ENCODE measurements at regions not wholly inside any gene's neighbourhood (a gene's known extent, or its start where the extent isn't known, plus 50 kb on each side); places are given as distances from the start of the nearest gene placed in this dataset.

GRCh38 chr12:89918172-89918846, 209.7 kb upstream of the ATP2B1 start:
- no peaks in the 10 kb centered on the region for H3K27me3 ChIP-seq (ENCODE audit: control insufficient read depth, insufficient read depth, low read length)
- no peak overlapping the region for H3K9ac ChIP-seq (ENCODE audit: low read length)
- H3K4me3 ChIP-seq (ENCODE audit: low read length) = no peak overlapping the region
- H3K27ac ChIP-seq (ENCODE audit: low read depth, low read length) = no peak overlapping the region
- no peaks in the 10 kb centered on the region for H3K4me1 ChIP-seq (ENCODE audit: control insufficient read depth, insufficient read depth, low read length)
- H3K36me3 ChIP-seq (ENCODE audit: control insufficient read depth, insufficient read depth, low read length) = no peaks in the 10 kb centered on the region

GRCh38 chr12:89909753-89910152, 201.1 kb upstream of the ATP2B1 start:
- Histone ChIP-seq H3K27ac (ENCODE audit: low read depth, low read length) (no peak overlapping the region), H3K4me1 (ENCODE audit: control insufficient read depth, insufficient read depth, low read length) (no peaks in the 10 kb centered on the region)

GRCh38 chr12:89907659-89908058, 199.0 kb upstream of the ATP2B1 start:
- H3K27me3 ChIP-seq (ENCODE audit: control insufficient read depth, insufficient read depth, low read length) = no peaks in the 10 kb centered on the region
- H3K27ac ChIP-seq (ENCODE audit: low read depth, low read length) = no peak overlapping the region
- H3K36me3 ChIP-seq (ENCODE audit: control insufficient read depth, insufficient read depth, low read length) = no peaks in the 10 kb centered on the region
- no peak overlapping the region for H3K9ac ChIP-seq (ENCODE audit: low read length)
- no peaks in the 10 kb centered on the region for H3K4me1 ChIP-seq (ENCODE audit: control insufficient read depth, insufficient read depth, low read length)
- H3K4me3 ChIP-seq (ENCODE audit: low read length) = no peak overlapping the region

More at GRCh38 chr12:89909753-89910152, 201.1 kb upstream of the ATP2B1 start:
- Histone ChIP-seq H3K27me3 (ENCODE audit: control insufficient read depth, insufficient read depth, low read length) (no peaks in the 10 kb centered on the region), H3K4me3 (ENCODE audit: low read length) (no peak overlapping the region), H3K36me3 (ENCODE audit: control insufficient read depth, insufficient read depth, low read length) (no peaks in the 10 kb centered on the region), H3K9ac (ENCODE audit: low read length) (no peak overlapping the region)

- Histone ChIP-seq H3K36me3 (ENCODE audit: control insufficient read depth, insufficient read depth, low read length) (no peaks in the 10 kb centered on the region), H3K27ac (ENCODE audit: low read depth, low read length) (no peak overlapping the region), H3K27me3 (ENCODE audit: control insufficient read depth, insufficient read depth, low read length) (no peaks in the 10 kb centered on the region), H3K9ac (ENCODE audit: low read length) (no peak overlapping the region), H3K4me1 (ENCODE audit: control insufficient read depth, insufficient read depth, low read length) (no peaks in the 10 kb centered on the region), H3K4me3 (ENCODE audit: low read length) (no peak overlapping the region)
Measured at GRCh38 chr12:89906824-89907223, 198.2 kb upstream of the ATP2B1 start.

GRCh38 chr12:89906178-89906577, 197.5 kb upstream of the ATP2B1 start:
- H3K27me3 ChIP-seq (ENCODE audit: control insufficient read depth, insufficient read depth, low read length) = no peaks in the 10 kb centered on the region
- H3K4me3 ChIP-seq (ENCODE audit: low read length) = no peak overlapping the region
- no peaks in the 10 kb centered on the region for H3K4me1 ChIP-seq (ENCODE audit: control insufficient read depth, insufficient read depth, low read length)
- no peaks in the 10 kb centered on the region for H3K36me3 ChIP-seq (ENCODE audit: control insufficient read depth, insufficient read depth, low read length)
- H3K9ac ChIP-seq (ENCODE audit: low read length) = no peak overlapping the region
- no peak overlapping the region for H3K27ac ChIP-seq (ENCODE audit: low read depth, low read length)

- H3K27me3 ChIP-seq (ENCODE audit: control insufficient read depth, insufficient read depth, low read length) = no peaks in the 10 kb centered on the region
- no peak overlapping the region for H3K27ac ChIP-seq (ENCODE audit: low read depth, low read length)
- no peaks in the 10 kb centered on the region for H3K4me1 ChIP-seq (ENCODE audit: control insufficient read depth, insufficient read depth, low read length)
- no peak overlapping the region for H3K4me3 ChIP-seq (ENCODE audit: low read length)
- H3K36me3 ChIP-seq (ENCODE audit: control insufficient read depth, insufficient read depth, low read length) = no peaks in the 10 kb centered on the region
- no peak overlapping the region for H3K9ac ChIP-seq (ENCODE audit: low read length)
Measured at GRCh38 chr12:89901906-89902642, 193.4 kb upstream of the ATP2B1 start.

- no peaks in the 10 kb centered on the region for H3K36me3 ChIP-seq (ENCODE audit: control insufficient read depth, insufficient read depth, low read length)
- no peaks in the 10 kb centered on the region for H3K4me1 ChIP-seq (ENCODE audit: control insufficient read depth, insufficient read depth, low read length)
- H3K27me3 ChIP-seq (ENCODE audit: control insufficient read depth, insufficient read depth, low read length) = no peaks in the 10 kb centered on the region
- no peak overlapping the region for H3K27ac ChIP-seq (ENCODE audit: low read depth, low read length)
- H3K4me3 ChIP-seq (ENCODE audit: low read length) = no peak overlapping the region
- H3K9ac ChIP-seq (ENCODE audit: low read length) = no peak overlapping the region
Measured at GRCh38 chr12:89901319-89901718, 192.7 kb upstream of the ATP2B1 start.

GRCh38 chr12:89899651-89900050, 191.0 kb upstream of the ATP2B1 start:
- H3K4me1 ChIP-seq (ENCODE audit: control insufficient read depth, insufficient read depth, low read length) = no peaks in the 10 kb centered on the region
- H3K27me3 ChIP-seq (ENCODE audit: control insufficient read depth, insufficient read depth, low read length) = no peaks in the 10 kb centered on the region
- no peaks in the 10 kb centered on the region for H3K36me3 ChIP-seq (ENCODE audit: control insufficient read depth, insufficient read depth, low read length)
- no peak overlapping the region for H3K9ac ChIP-seq (ENCODE audit: low read length)
- no peak overlapping the region for H3K4me3 ChIP-seq (ENCODE audit: low read length)
- no peak overlapping the region for H3K27ac ChIP-seq (ENCODE audit: low read depth, low read length)

GRCh38 chr12:89895591-89895990, 187.0 kb upstream of the ATP2B1 start:
- Histone ChIP-seq H3K27me3 (ENCODE audit: control insufficient read depth, insufficient read depth, low read length) (no peaks in the 10 kb centered on the region), H3K36me3 (ENCODE audit: control insufficient read depth, insufficient read depth, low read length) (no peaks in the 10 kb centered on the region), H3K9ac (ENCODE audit: low read length) (no peak overlapping the region), H3K27ac (ENCODE audit: low read depth, low read length) (no peak overlapping the region), H3K4me1 (ENCODE audit: control insufficient read depth, insufficient read depth, low read length) (no peaks in the 10 kb centered on the region), H3K4me3 (ENCODE audit: low read length) (no peak overlapping the region)

GRCh38 chr12:89895101-89895500, 186.5 kb upstream of the ATP2B1 start:
- no peaks in the 10 kb centered on the region for H3K36me3 ChIP-seq (ENCODE audit: control insufficient read depth, insufficient read depth, low read length)
- no peaks in the 10 kb centered on the region for H3K4me1 ChIP-seq (ENCODE audit: control insufficient read depth, insufficient read depth, low read length)
- H3K27me3 ChIP-seq (ENCODE audit: control insufficient read depth, insufficient read depth, low read length) = no peaks in the 10 kb centered on the region
- no peak overlapping the region for H3K4me3 ChIP-seq (ENCODE audit: low read length)
- no peak overlapping the region for H3K9ac ChIP-seq (ENCODE audit: low read length)
- no peak overlapping the region for H3K27ac ChIP-seq (ENCODE audit: low read depth, low read length)

- no peaks in the 10 kb centered on the region for H3K36me3 ChIP-seq (ENCODE audit: control insufficient read depth, insufficient read depth, low read length)
- H3K4me3 ChIP-seq (ENCODE audit: low read length) = no peak overlapping the region
- no peak overlapping the region for H3K27ac ChIP-seq (ENCODE audit: low read depth, low read length)
- no peaks in the 10 kb centered on the region for H3K27me3 ChIP-seq (ENCODE audit: control insufficient read depth, insufficient read depth, low read length)
- H3K9ac ChIP-seq (ENCODE audit: low read length) = no peak overlapping the region
- H3K4me1 ChIP-seq (ENCODE audit: control insufficient read depth, insufficient read depth, low read length) = no peaks in the 10 kb centered on the region
Measured at GRCh38 chr12:89893972-89894706, 185.5 kb upstream of the ATP2B1 start.

- Histone ChIP-seq H3K4me3 (ENCODE audit: low read length) (no peak overlapping the region), H3K4me1 (ENCODE audit: control insufficient read depth, insufficient read depth, low read length) (no peaks in the 10 kb centered on the region), H3K27me3 (ENCODE audit: control insufficient read depth, insufficient read depth, low read length) (no peaks in the 10 kb centered on the region), H3K9ac (ENCODE audit: low read length) (no peak overlapping the region), H3K27ac (ENCODE audit: low read depth, low read length) (no peak overlapping the region), H3K36me3 (ENCODE audit: control insufficient read depth, insufficient read depth, low read length) (no peaks in the 10 kb centered on the region)
Measured at GRCh38 chr12:89892436-89892835, 183.8 kb upstream of the ATP2B1 start.
